ENCODE measurements at regions not wholly inside any gene's neighbourhood (a gene's known extent, or its start where the extent isn't known, plus 50 kb on each side); places are given as distances from the start of the nearest gene placed in this dataset.

GRCh38 chr16:63287401-63287800 is 1251.2 kb upstream of the CDH8 start:
- DNase-seq (ENCODE audit: low read depth, low spot score): no peak
- Histone ChIP-seq H3K9me3 (ENCODE audit: control insufficient read depth, insufficient read depth, low read length) (no peaks in the 10 kb centered on the region), H3K4me1 (ENCODE audit: control insufficient read depth, insufficient read depth, low read length) (no peaks in the 10 kb centered on the region), H3K27me3 (ENCODE audit: control insufficient read depth, insufficient read depth, low read length) (no peaks in the 10 kb centered on the region), H3K4me3 (ENCODE audit: low read length) (no peak overlapping the region), H3K27ac (ENCODE audit: low read length) (no peak overlapping the region), H3K36me3 (ENCODE audit: control insufficient read depth, insufficient read depth, low read length) (no peaks in the 10 kb centered on the region)
- WGBS (ENCODE audit: insufficient coverage, insufficient read length): no CpG with 5 or more reads among the region's 2 CpGs

DNA sequence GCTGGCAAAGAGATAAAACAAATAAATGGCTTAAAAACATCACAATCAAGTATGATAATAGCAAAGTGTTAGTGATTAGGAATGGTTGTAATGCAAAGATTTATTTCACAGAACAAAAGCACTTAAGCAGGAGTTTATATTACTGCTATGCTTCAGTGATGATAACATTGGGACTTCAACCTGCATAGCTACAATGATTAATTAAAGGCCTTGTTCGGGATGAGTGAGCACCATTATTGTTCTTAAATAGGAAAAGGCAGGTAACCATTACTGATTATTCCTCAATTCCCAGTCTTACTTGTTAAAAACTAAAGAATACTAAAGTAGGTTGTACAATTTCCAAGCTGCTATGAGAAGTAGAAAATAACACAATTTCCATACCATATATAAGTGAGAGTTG is 1247.5 kb upstream of the CDH8 start:
- no CpG with 5 or more reads among the region's 1 CpG for WGBS (ENCODE audit: insufficient coverage, insufficient read length)
- Histone ChIP-seq H3K4me1 (ENCODE audit: control insufficient read depth, insufficient read depth, low read length) (no peaks in the 10 kb centered on the region), H3K9me3 (ENCODE audit: control insufficient read depth, insufficient read depth, low read length) (no peaks in the 10 kb centered on the region), H3K27ac (ENCODE audit: low read length) (no peak overlapping the region), H3K4me3 (ENCODE audit: low read length) (no peak overlapping the region), H3K36me3 (ENCODE audit: control insufficient read depth, insufficient read depth, low read length) (no peaks in the 10 kb centered on the region), H3K27me3 (ENCODE audit: control insufficient read depth, insufficient read depth, low read length) (no peaks in the 10 kb centered on the region)
- no peak for DNase-seq (ENCODE audit: low read depth, low spot score)

- no CpG with 5 or more reads among the region's 5 CpGs for WGBS (ENCODE audit: insufficient coverage, insufficient read length)
- no peak overlapping the region for H3K4me3 ChIP-seq (ENCODE audit: low read length)
These were observed 1208.4 kb upstream of the CDH8 start for GRCh38 chr16:63244631-63245030.

DNA sequence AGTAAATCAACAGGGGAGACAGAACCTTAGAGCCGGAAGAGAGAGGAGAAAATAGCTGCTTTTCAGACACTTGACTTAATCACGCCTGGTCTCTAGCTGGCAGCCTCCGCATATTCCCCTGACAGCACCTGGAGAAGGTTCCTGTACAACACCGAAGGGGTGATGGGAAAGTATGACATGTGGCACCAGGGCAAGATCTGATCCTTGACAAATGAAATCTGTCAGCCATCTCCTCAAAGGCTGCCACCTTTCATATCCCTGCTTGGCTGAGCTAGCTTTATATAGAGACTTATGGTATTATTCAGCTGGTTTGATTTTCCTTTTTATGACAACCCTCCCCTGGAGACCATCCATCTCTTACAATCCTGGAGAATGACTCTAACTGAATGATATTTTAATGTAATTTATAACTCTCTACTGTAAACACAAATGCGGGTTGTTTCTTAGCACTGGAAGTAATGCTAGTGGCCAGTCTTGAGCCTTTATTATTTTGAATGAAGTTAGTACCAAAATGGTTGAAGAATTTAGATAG is 1205.3 kb upstream of the CDH8 start:
- H3K9me3 ChIP-seq (ENCODE audit: control insufficient read depth, insufficient read depth, low read length): no peaks in the 10 kb centered on the region
- H3K4me3 ChIP-seq (ENCODE audit: low read length): no peak overlapping the region
- no peaks in the 10 kb centered on the region for H3K36me3 ChIP-seq (ENCODE audit: control insufficient read depth, insufficient read depth, low read length)
- WGBS (ENCODE audit: insufficient coverage, insufficient read length): no CpG with 5 or more reads among the region's 5 CpGs
- H3K27ac ChIP-seq (ENCODE audit: low read length): no peak overlapping the region
- no peaks in the 10 kb centered on the region for H3K27me3 ChIP-seq (ENCODE audit: control insufficient read depth, insufficient read depth, low read length)
- no peaks in the 10 kb centered on the region for H3K4me1 ChIP-seq (ENCODE audit: control insufficient read depth, insufficient read depth, low read length)
- DNase-seq (ENCODE audit: low read depth, low spot score): no peak

More at GRCh38 chr16:63244631-63245030, 1208.4 kb upstream of the CDH8 start:
- Histone ChIP-seq H3K4me1 (ENCODE audit: control insufficient read depth, insufficient read depth, low read length) (no peaks in the 10 kb centered on the region), H3K9me3 (ENCODE audit: control insufficient read depth, insufficient read depth, low read length) (no peaks in the 10 kb centered on the region), H3K27ac (ENCODE audit: low read length) (no peak overlapping the region), H3K27me3 (ENCODE audit: control insufficient read depth, insufficient read depth, low read length) (no peaks in the 10 kb centered on the region), H3K36me3 (ENCODE audit: control insufficient read depth, insufficient read depth, low read length) (no peaks in the 10 kb centered on the region)
- no peak for DNase-seq (ENCODE audit: low read depth, low spot score)

DNA sequence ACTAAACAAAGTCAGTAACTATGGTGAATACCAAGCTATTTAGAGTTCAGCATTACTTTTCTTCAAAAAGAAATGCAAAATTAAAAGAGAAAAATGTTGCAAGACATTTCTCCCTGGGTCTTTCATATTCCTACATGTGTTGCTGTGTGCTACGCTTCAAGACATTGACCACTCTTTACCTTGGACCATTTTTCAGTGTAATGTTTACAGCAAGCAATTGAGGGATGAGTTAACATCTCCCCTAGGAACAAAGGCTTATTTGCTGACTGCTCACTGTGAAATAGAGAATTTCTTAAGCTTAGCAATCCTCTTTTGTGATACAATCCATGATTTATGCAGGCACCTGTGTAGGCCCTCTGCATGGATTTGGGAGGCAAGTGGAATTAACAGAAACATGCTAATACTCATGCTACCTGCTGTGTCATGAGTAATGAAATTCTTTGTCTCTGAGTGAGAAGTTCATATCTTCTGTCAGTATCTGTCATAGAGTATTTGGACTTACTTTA is 1202.9 kb upstream of the CDH8 start:
- Histone ChIP-seq H3K9me3 (ENCODE audit: control insufficient read depth, insufficient read depth, low read length) (no peaks in the 10 kb centered on the region), H3K27me3 (ENCODE audit: control insufficient read depth, insufficient read depth, low read length) (no peaks in the 10 kb centered on the region), H3K27ac (ENCODE audit: low read length) (no peak overlapping the region), H3K4me3 (ENCODE audit: low read length) (no peak overlapping the region), H3K4me1 (ENCODE audit: control insufficient read depth, insufficient read depth, low read length) (no peaks in the 10 kb centered on the region), H3K36me3 (ENCODE audit: control insufficient read depth, insufficient read depth, low read length) (no peaks in the 10 kb centered on the region)
- no peak for DNase-seq (ENCODE audit: low read depth, low spot score)
- WGBS (ENCODE audit: insufficient coverage, insufficient read length): no CpG with 5 or more reads among the region's 1 CpG

- no peaks in the 10 kb centered on the region for H3K27me3 ChIP-seq (ENCODE audit: control insufficient read depth, insufficient read depth, low read length)
- H3K4me3 ChIP-seq (ENCODE audit: low read length): no peak overlapping the region
- H3K4me1 ChIP-seq (ENCODE audit: control insufficient read depth, insufficient read depth, low read length): no peaks in the 10 kb centered on the region
- no peak overlapping the region for H3K27ac ChIP-seq (ENCODE audit: low read length)
- H3K36me3 ChIP-seq (ENCODE audit: control insufficient read depth, insufficient read depth, low read length): no peaks in the 10 kb centered on the region
- no peaks in the 10 kb centered on the region for H3K9me3 ChIP-seq (ENCODE audit: control insufficient read depth, insufficient read depth, low read length)
- no CpG with 5 or more reads among the region's 3 CpGs for WGBS (ENCODE audit: insufficient coverage, insufficient read length)
- DNase-seq (ENCODE audit: low read depth, low spot score): no peak
These were observed 1194.3 kb upstream of the CDH8 start for GRCh38 chr16:63230421-63231040.

DNA sequence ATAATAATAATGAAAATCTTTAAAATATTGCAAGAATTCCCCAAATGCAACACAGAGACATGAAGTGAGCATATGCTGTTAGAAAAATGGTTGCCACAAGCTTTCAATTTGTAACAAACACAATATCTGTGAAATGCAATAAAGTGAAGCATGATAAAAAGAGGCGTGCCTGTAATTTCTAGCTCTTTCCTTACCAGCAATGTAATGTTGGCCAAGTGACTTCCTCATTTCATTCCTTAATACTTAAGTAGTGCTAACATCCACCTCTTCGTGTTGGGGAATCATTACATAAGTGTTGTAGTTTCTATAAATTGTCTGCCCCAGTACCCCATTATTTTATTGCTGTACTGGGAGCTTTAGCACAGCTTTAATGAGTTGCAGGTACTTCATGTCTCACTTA is 1192.0 kb upstream of the CDH8 start:
- no CpG with 5 or more reads among the region's 2 CpGs for WGBS (ENCODE audit: insufficient coverage, insufficient read length)
- no peaks in the 10 kb centered on the region for H3K36me3 ChIP-seq (ENCODE audit: control insufficient read depth, insufficient read depth, low read length)
- no peaks in the 10 kb centered on the region for H3K27me3 ChIP-seq (ENCODE audit: control insufficient read depth, insufficient read depth, low read length)
- no peak overlapping the region for H3K4me3 ChIP-seq (ENCODE audit: low read length)
- no peaks in the 10 kb centered on the region for H3K9me3 ChIP-seq (ENCODE audit: control insufficient read depth, insufficient read depth, low read length)
- DNase-seq (ENCODE audit: low read depth, low spot score): no peak
- no peaks in the 10 kb centered on the region for H3K4me1 ChIP-seq (ENCODE audit: control insufficient read depth, insufficient read depth, low read length)
- H3K27ac ChIP-seq (ENCODE audit: low read length): no peak overlapping the region

DNA sequence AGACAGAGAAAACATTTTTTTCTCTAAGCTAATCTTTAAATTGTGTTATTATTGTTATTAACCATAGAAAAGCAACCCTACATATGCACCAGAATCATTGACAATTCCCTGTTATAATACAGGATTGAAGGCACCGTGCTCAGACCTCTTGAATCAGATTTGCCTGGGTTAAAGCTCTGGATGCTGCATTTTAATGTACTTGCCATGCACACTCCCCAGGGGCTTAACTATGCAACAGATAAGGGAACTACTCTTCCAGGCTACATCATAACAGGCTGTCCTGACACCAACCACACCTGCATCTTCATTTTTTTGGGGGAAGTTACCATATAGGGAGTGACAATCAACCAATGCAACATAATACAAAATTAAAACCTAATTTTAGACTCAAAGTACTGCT is 1187.6 kb upstream of the CDH8 start:
- H3K36me3 ChIP-seq (ENCODE audit: control insufficient read depth, insufficient read depth, low read length): no peaks in the 10 kb centered on the region
- no peak overlapping the region for H3K4me3 ChIP-seq (ENCODE audit: low read length)
- no peaks in the 10 kb centered on the region for H3K4me1 ChIP-seq (ENCODE audit: control insufficient read depth, insufficient read depth, low read length)
- WGBS (ENCODE audit: insufficient coverage, insufficient read length): no CpG with 5 or more reads among the region's 1 CpG
- H3K9me3 ChIP-seq (ENCODE audit: control insufficient read depth, insufficient read depth, low read length): no peaks in the 10 kb centered on the region
- no peaks in the 10 kb centered on the region for H3K27me3 ChIP-seq (ENCODE audit: control insufficient read depth, insufficient read depth, low read length)
- H3K27ac ChIP-seq (ENCODE audit: low read length): no peak overlapping the region
- DNase-seq (ENCODE audit: low read depth, low spot score): no peak

DNA sequence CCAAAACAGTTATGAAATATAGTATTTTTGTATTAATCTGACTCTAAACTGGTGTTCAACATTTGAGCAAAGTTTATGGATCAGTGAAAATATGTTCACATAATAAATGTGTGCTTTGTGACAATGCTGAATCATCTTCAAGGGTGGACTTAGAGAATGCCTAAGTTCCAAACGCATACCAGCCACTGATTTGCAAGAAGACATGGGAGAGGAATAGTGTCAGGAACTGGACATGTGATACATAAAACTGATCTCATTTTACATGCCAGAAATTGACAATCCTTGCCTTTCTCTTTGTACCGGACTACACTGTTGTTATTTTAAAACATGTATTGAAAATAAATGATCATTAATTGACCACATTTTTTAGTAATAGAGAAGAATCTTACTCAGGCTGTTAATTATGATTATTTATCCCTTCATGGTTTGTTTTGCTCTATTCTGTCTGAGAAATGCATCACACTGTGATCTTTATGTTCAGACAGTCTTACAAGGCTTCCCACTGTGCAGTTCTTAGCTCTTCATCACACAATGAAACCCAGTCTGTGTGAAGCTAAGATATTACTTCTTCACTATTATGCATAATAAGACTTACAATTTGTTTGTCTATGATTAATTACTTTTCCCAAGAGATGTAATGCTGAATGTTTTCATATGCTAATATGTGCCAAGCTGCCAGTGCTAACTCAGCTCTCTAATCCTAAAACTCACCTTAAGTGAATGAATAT is 1180.6 kb upstream of the CDH8 start:
- DNase-seq (ENCODE audit: low read depth, low spot score): no peak
- no CpG with 5 or more reads among the region's 2 CpGs for WGBS (ENCODE audit: insufficient coverage, insufficient read length)

GRCh38 chr16:63201851-63202250 is 1165.6 kb upstream of the CDH8 start:
- Histone ChIP-seq H3K9me3 (ENCODE audit: control insufficient read depth, insufficient read depth, low read length) (no peaks in the 10 kb centered on the region), H3K4me1 (ENCODE audit: control insufficient read depth, insufficient read depth, low read length) (no peaks in the 10 kb centered on the region), H3K27ac (ENCODE audit: low read length) (no peak overlapping the region), H3K27me3 (ENCODE audit: control insufficient read depth, insufficient read depth, low read length) (no peaks in the 10 kb centered on the region), H3K36me3 (ENCODE audit: control insufficient read depth, insufficient read depth, low read length) (no peaks in the 10 kb centered on the region), H3K4me3 (ENCODE audit: low read length) (no peak overlapping the region)
- DNase-seq (ENCODE audit: low read depth, low spot score): no peak

More for the DNA sequence above, 1180.6 kb upstream of the CDH8 start:
- Histone ChIP-seq H3K36me3 (ENCODE audit: control insufficient read depth, insufficient read depth, low read length) (no peaks in the 10 kb centered on the region), H3K4me3 (ENCODE audit: low read length) (no peak overlapping the region), H3K9me3 (ENCODE audit: control insufficient read depth, insufficient read depth, low read length) (no peaks in the 10 kb centered on the region), H3K27me3 (ENCODE audit: control insufficient read depth, insufficient read depth, low read length) (no peaks in the 10 kb centered on the region), H3K4me1 (ENCODE audit: control insufficient read depth, insufficient read depth, low read length) (no peaks in the 10 kb centered on the region), H3K27ac (ENCODE audit: low read length) (no peak overlapping the region)
